Endothelial cell (in vitro differentiated cells): ENCODE measurements at regions not wholly inside any gene's neighbourhood (a gene's known extent, or its start where the extent isn't known, plus 50 kb on each side); places are given as distances from the start of the nearest gene placed in this dataset.
"Not testable (repeated sequence)": the region's sequence is repeated elsewhere in the genome, so short reads cannot be mapped to it uniquely, and the experiment has no call there.

Source experiments
- DNase-seq: peaks from one replicate; pipeline ENCODE4 v3.0.0; 2021; ENCODE audit warnings: low spot score
- H3K27ac Mint-ChIP-seq: one replicate; pipeline ENCODE4 v1.8.0; 2021; ENCODE audit warnings: mixed read lengths, inconsistent platforms; ENCODE audit not compliant: unreplicated experiment
- H3K27me3 Mint-ChIP-seq: one replicate; pipeline ENCODE4 v1.8.0; 2021; ENCODE audit warnings: mild to moderate bottlenecking, moderate library complexity, mixed read lengths, inconsistent platforms; ENCODE audit not compliant: unreplicated experiment
- H3K36me3 Mint-ChIP-seq: one replicate; pipeline ENCODE4 v1.8.0; 2021; ENCODE audit warnings: mild to moderate bottlenecking, low read depth, mixed read lengths, inconsistent platforms; ENCODE audit not compliant: unreplicated experiment
- H3K4me1 Mint-ChIP-seq: one replicate; pipeline ENCODE4 v1.8.0; 2021; ENCODE audit warnings: mild to moderate bottlenecking, mixed read lengths, inconsistent platforms; ENCODE audit not compliant: unreplicated experiment
- H3K4me3 Mint-ChIP-seq: one replicate; pipeline ENCODE4 v1.8.0; 2021; ENCODE audit warnings: mild to moderate bottlenecking, mixed read lengths, inconsistent platforms; ENCODE audit not compliant: unreplicated experiment
- H3K9me3 Mint-ChIP-seq: one replicate; pipeline ENCODE4 v1.8.0; 2021; ENCODE audit warnings: mixed read lengths, inconsistent platforms; ENCODE audit not compliant: unreplicated experiment
- TF ChIP-seq, protein P1 (sequence below): fragments of 200-600 bp; sonication (generic); IDR thresholded peaks from one replicate; pipeline ENCODE4 v1.5.0; 2021; ENCODE audit warnings: antibody characterized with exemption; ENCODE audit not compliant: unreplicated experiment

DNA sequence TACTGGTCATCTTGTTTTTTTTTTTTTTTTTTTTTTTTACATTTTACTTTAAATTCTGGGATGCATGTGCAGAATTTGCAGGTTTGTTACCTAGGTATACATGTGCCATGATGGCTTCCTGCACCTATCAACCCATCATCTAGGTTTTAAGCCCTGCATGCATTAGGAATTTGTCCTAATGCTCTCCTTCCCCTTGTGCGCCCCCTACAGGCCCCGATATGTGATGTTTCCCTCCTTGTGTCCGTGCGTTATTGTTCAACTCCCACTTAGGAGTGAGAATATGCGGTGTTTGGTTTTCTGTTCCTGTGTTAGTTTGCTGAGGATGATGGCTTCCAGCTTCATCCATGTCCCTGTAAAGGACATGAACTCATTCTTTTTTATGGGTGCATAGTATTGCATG, 249.6 kb upstream of the SLC16A7 start:
- DNase-seq, result peak; percentile 26
- H3K9me3 Mint-ChIP-seq, H3K4me3 Mint-ChIP-seq, H3K27ac Mint-ChIP-seq, H3K4me1 Mint-ChIP-seq, H3K27me3 Mint-ChIP-seq, H3K36me3 Mint-ChIP-seq: not testable (repeated sequence)
- TF ChIP-seq, protein P1, sequence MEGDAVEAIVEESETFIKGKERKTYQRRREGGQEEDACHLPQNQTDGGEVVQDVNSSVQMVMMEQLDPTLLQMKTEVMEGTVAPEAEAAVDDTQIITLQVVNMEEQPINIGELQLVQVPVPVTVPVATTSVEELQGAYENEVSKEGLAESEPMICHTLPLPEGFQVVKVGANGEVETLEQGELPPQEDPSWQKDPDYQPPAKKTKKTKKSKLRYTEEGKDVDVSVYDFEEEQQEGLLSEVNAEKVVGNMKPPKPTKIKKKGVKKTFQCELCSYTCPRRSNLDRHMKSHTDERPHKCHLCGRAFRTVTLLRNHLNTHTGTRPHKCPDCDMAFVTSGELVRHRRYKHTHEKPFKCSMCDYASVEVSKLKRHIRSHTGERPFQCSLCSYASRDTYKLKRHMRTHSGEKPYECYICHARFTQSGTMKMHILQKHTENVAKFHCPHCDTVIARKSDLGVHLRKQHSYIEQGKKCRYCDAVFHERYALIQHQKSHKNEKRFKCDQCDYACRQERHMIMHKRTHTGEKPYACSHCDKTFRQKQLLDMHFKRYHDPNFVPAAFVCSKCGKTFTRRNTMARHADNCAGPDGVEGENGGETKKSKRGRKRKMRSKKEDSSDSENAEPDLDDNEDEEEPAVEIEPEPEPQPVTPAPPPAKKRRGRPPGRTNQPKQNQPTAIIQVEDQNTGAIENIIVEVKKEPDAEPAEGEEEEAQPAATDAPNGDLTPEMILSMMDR, result peak; percentile 69

GRCh38 chr12:59345406-59345805, 250.4 kb upstream of the SLC16A7 start:
- Mint-ChIP-seq H3K27ac (no peak overlapping the region), H3K4me1 (no peaks in the 10 kb centered on the region), H3K36me3 (no peaks in the 10 kb centered on the region), H3K9me3 (no peaks in the 10 kb centered on the region), H3K27me3 (peaks cover 4% of the 10 kb centered on the region), H3K4me3 (no peak overlapping the region)
- DNase-seq, result no peak
- TF ChIP-seq, protein P1, result no peak

GRCh38 chr12:59344224-59344623, 251.6 kb upstream of the SLC16A7 start:
- H3K9me3 Mint-ChIP-seq, result no peaks in the 10 kb centered on the region
- no peak for DNase-seq
- peaks cover 4% of the 10 kb centered on the region for H3K27me3 Mint-ChIP-seq
- no peak overlapping the region for H3K4me3 Mint-ChIP-seq
- no peaks in the 10 kb centered on the region for H3K4me1 Mint-ChIP-seq
- H3K36me3 Mint-ChIP-seq, result no peaks in the 10 kb centered on the region
- H3K27ac Mint-ChIP-seq, result no peak overlapping the region
- TF ChIP-seq, protein P1, result no peak

GRCh38 chr12:59329462-59329861, 266.4 kb upstream of the SLC16A7 start:
- Mint-ChIP-seq H3K27ac (no peak overlapping the region), H3K9me3 (no peaks in the 10 kb centered on the region), H3K4me3 (no peak overlapping the region), H3K36me3 (no peaks in the 10 kb centered on the region), H3K27me3 (peaks cover 6% of the 10 kb centered on the region), H3K4me1 (peaks cover 11% of the 10 kb centered on the region)
- TF ChIP-seq, protein P1, result no peak
- no peak for DNase-seq

DNA sequence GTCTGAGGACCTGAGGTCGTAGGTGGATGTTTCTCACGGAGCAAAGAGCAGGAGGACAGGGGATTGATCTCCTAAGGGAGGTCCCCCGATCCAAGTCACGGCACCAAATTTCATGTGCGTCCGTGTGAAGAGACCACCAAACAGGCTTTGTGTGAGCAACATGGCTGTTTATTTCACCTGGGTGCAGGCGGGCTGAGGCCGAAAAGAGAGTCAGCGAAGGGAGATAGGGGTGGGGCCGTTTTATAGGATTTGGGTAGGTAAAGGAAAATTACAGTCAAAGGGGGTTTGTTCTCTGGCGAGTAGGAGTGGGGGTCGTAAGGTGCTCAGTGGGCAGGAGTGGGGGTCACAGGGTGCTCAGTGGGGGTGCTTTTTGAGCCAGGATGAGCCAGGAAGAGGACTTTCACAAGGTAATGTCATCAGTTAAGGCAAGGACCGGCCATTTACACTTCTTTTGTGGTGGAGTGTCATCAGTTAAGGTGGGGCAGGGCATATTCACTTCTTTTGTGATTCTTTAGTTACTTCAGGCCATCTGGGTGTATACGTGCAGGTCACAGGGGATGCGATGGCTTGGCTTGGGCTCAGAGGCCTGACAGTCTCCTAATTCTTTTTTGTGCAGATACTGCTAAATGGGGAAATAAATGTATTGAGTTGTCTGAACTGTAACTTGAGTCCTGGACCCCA, 267.3 kb upstream of the SLC16A7 start:
- not testable (repeated sequence) for DNase-seq, H3K27me3 Mint-ChIP-seq, H3K36me3 Mint-ChIP-seq, H3K9me3 Mint-ChIP-seq, H3K27ac Mint-ChIP-seq
- Mint-ChIP-seq H3K4me1 (peaks cover 11% of the 10 kb centered on the region), H3K4me3 (peak overlapping the region; percentile 80)

DNA sequence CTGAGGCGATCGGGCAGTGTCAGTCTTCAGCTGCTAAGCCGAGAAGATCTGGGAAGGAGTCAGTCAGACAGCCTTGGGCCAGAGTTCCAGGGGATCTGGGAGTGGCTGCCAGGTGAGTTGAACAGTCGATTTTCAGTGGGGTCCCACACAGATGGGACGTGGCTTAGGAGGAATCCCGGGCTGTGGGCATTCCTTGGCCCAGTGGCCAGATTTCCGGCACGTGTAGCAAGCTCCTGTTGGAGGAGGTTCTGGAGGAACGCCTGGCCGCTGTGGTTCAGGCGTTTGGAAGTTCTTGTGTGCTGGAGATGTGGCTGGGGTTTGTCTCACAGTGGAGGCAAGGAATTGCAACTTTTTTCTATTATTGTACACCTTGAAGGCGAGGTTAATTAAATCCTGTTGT, 269.4 kb upstream of the SLC16A7 start:
- not testable (repeated sequence) for H3K9me3 Mint-ChIP-seq, H3K36me3 Mint-ChIP-seq, H3K27ac Mint-ChIP-seq, H3K27me3 Mint-ChIP-seq, H3K4me3 Mint-ChIP-seq, DNase-seq
- peaks cover 11% of the 10 kb centered on the region for H3K4me1 Mint-ChIP-seq
